ENCODE measurements at regions not wholly inside any gene's neighbourhood (a gene's known extent, or its start where the extent isn't known, plus 50 kb on each side); places are given as distances from the start of the nearest gene placed in this dataset.
A peak's percentile ranks its signal among the peaks of the same experiment; 100 is the strongest.

DNA sequence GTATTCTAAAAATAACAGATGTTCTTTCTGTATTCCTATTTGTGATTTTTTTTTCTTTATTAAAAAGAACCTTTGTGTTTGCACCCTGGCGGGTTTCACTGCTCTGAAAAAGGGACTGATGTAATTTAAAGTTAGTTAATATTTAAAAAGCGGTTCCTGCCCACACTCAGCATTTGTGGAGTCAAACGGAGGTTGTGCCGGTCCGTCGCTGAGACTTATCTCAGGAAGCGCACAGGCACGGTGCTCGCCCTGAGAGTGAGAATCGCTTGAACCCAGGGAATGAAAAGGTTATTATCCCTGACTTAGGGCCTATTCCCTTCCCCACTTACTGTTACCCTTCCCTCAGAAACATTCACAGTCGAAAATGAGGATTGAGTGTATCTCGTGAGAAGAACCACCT lies 366.7 kb downstream of the THBS2 start:
- DNase-seq (ENCODE audit: low read depth, low spot score) = no peak
- TF ChIP-seq, protein P1, sequence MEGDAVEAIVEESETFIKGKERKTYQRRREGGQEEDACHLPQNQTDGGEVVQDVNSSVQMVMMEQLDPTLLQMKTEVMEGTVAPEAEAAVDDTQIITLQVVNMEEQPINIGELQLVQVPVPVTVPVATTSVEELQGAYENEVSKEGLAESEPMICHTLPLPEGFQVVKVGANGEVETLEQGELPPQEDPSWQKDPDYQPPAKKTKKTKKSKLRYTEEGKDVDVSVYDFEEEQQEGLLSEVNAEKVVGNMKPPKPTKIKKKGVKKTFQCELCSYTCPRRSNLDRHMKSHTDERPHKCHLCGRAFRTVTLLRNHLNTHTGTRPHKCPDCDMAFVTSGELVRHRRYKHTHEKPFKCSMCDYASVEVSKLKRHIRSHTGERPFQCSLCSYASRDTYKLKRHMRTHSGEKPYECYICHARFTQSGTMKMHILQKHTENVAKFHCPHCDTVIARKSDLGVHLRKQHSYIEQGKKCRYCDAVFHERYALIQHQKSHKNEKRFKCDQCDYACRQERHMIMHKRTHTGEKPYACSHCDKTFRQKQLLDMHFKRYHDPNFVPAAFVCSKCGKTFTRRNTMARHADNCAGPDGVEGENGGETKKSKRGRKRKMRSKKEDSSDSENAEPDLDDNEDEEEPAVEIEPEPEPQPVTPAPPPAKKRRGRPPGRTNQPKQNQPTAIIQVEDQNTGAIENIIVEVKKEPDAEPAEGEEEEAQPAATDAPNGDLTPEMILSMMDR (IDR thresholded peaks at IDR 0.05; ENCODE audit: insufficient read depth, low read length, missing control alignments) = no peak
- CTCF ChIA-PET = no interaction called here
- no peak overlapping the region for H3K4me3 ChIP-seq (ENCODE audit: low read depth, low read length)
- POLR2A ChIA-PET = no interaction called here

GRCh38 chr6:168885751-168886742 lies 367.6 kb downstream of the THBS2 start:
- H3K4me3 ChIP-seq (ENCODE audit: low read depth, low read length) = no peak overlapping the region
- ChIA-PET CTCF (interaction anchor here (0.6 to 1.7 kb wide), 2 partner anchors 9 to 649 kb away, joined by 3 to 6 read pairs; no protein-coding TSS in a partner anchor), POLR2A (no interaction called here)
- DNase-seq (ENCODE audit: low read depth, low spot score) = no peak
- TF ChIP-seq, protein P1 (IDR thresholded peaks at IDR 0.05; ENCODE audit: insufficient read depth, low read length, missing control alignments) = no peak

GRCh38 chr6:168885196-168885595 lies 368.4 kb downstream of the THBS2 start:
- POLR2A ChIA-PET = no interaction called here

DNA sequence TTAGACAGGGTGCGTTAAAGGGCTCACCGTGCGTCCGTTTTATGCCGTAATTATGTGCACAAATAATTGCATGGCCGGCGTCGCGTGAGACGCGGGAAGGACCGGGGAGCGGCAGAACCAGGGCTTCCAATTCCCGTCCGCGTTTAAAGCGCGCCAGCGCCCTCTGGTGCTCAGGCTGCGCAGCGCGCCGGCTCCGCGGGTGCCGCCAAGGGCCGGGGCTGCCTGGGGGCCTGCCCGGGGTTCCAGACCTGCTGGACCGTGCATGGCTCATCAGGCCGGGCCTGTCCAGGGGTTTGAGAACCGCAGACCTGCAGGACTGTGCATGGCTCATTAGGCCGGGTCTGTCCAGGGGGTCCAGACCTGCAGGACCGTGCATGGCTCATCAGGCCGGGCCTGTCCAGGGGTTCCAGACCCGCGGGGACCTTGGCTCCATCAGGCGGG lies 369.0 kb downstream of the THBS2 start:
- H3K4me3 ChIP-seq (ENCODE audit: low read depth, low read length) = no peak overlapping the region
- TF ChIP-seq, protein P1 (IDR thresholded peaks at IDR 0.05; ENCODE audit: insufficient read depth, low read length, missing control alignments) = peak; percentile 78

More at GRCh38 chr6:168885196-168885595, 368.4 kb downstream of the THBS2 start:
- CTCF ChIA-PET = interaction anchor here (0.6 to 1.7 kb wide), 2 partner anchors 10 to 650 kb away, joined by 3 to 6 read pairs; no protein-coding TSS in a partner anchor
- DNase-seq (ENCODE audit: low read depth, low spot score) = no peak
- H3K4me3 ChIP-seq (ENCODE audit: low read depth, low read length) = no peak overlapping the region
- TF ChIP-seq, protein P1 (IDR thresholded peaks at IDR 0.05; ENCODE audit: insufficient read depth, low read length, missing control alignments) = no peak

DNA sequence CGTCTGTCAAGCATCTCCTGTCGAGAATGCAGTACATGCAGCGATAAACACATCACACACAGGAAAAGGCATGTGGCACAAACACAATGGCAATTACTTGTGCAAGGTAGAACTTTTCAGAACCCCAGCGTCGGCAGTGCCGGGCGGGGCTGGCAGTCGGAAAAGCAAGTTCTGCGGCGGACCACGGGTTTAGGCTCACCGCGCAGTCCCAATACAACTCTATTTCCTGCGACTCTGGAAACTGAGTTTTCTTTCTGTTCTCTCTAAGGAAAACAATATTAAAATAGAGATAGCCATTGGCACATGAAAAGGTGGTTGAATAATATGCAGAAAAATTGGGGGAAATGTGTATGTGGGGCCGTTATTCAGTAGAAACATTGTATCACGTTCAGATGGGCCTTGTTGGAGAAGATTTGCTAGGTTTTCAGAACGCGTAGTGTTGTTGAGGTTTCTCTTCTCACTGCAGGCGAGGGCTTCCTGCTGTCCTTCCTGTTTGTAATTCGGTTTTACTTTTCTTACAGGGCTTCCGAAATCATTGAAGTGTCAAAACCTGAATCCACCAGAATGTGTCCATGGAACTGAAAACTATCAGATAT lies 369.5 kb downstream of the THBS2 start:
- TF ChIP-seq, protein P1 (IDR thresholded peaks at IDR 0.05; ENCODE audit: insufficient read depth, low read length, missing control alignments) = no peak
- POLR2A ChIA-PET = no interaction called here
- H3K4me3 ChIP-seq (ENCODE audit: low read depth, low read length) = no peak overlapping the region
- no peak for DNase-seq (ENCODE audit: low read depth, low spot score)
- CTCF ChIA-PET = interaction anchor here (0.7 kb wide), 1 partner anchor 9 kb away, joined by 3 read pairs; no protein-coding TSS in a partner anchor

More for the DNA sequence above, 369.0 kb downstream of the THBS2 start:
- DNase-seq (ENCODE audit: low read depth, low spot score) = no peak
- ChIA-PET POLR2A (no interaction called here), CTCF (no interaction called here)

Measured in AG04449 (cell line).